ENCODE measurements at regions not wholly inside any gene's neighbourhood (a gene's known extent, or its start where the extent isn't known, plus 50 kb on each side); places are given as distances from the start of the nearest gene placed in this dataset.

DNA sequence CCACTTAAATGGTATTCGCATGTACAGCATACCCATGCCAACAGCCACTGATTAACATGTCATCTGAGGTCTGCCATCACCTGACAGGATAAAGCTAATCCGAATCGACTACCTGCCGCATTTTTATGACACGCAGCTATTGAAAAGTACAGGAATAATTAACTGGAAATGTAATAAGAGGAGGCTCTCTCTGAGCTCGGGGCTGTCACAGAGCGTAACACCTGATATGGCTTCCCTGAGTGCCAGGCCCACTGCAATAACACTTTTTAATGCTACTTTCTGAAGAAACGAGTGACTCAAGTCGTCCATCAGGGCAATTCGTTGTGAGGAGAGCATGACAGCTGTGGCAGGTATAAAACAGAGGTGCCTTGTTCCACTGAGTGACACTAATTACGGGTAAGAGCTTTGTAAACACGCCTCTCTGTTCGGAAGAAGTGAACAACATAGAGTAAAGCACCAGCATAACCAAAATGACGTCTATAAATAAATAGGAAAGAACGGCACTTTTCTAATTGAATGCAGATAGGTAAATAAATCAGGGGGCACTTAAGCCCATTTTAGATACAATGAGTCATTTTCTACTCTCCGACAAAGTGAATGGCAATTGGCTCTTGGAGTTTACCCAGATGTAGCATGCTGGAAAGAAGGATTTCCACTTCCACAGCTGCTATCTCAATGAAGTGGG lies 56.5 kb upstream of the CREB5 start:
- H3K27ac ChIP-seq, result no peak overlapping the region
- TF ChIP-seq, protein P1, sequence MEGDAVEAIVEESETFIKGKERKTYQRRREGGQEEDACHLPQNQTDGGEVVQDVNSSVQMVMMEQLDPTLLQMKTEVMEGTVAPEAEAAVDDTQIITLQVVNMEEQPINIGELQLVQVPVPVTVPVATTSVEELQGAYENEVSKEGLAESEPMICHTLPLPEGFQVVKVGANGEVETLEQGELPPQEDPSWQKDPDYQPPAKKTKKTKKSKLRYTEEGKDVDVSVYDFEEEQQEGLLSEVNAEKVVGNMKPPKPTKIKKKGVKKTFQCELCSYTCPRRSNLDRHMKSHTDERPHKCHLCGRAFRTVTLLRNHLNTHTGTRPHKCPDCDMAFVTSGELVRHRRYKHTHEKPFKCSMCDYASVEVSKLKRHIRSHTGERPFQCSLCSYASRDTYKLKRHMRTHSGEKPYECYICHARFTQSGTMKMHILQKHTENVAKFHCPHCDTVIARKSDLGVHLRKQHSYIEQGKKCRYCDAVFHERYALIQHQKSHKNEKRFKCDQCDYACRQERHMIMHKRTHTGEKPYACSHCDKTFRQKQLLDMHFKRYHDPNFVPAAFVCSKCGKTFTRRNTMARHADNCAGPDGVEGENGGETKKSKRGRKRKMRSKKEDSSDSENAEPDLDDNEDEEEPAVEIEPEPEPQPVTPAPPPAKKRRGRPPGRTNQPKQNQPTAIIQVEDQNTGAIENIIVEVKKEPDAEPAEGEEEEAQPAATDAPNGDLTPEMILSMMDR (IDR thresholded peaks at IDR 0.05), result no peak
- TF ChIP-seq POLR2AphosphoS5 (IDR thresholded peaks at IDR 0.05) (no peak), POLR2A (IDR thresholded peaks at IDR 0.05) (no peak), EP300 (IDR thresholded peaks at IDR 0.05; ENCODE audit: low read depth) (no peak)
- 37 to 46% methylated on average over 7 to 16 of the region's 16 CpGs for WGBS, 2 donors (ENCODE audit: low coverage in 1 of 2)
- intact Hi-C loops (cut with DNase I; ENCODE audit: low total_unique reads), result no loop called here
- no peaks in the 10 kb centered on the region for H3K4me1 ChIP-seq
- no peaks in the 10 kb centered on the region for H3K36me3 ChIP-seq
- H3K9me3 ChIP-seq, result no peaks in the 10 kb centered on the region
- H3K4me3 ChIP-seq, result no peak overlapping the region
- in situ Hi-C loops (cut with MboI; ENCODE audit: low pct_ligation_motif_present in 1 of 4, low pct_unique_long_range_greater_than_20kb in 1 of 4, low sequenced_read_pairs in 3 of 4), result no loop called here
- peaks cover 5% of the 10 kb centered on the region for H3K27me3 ChIP-seq
- DNase-seq, result no peak

DNA sequence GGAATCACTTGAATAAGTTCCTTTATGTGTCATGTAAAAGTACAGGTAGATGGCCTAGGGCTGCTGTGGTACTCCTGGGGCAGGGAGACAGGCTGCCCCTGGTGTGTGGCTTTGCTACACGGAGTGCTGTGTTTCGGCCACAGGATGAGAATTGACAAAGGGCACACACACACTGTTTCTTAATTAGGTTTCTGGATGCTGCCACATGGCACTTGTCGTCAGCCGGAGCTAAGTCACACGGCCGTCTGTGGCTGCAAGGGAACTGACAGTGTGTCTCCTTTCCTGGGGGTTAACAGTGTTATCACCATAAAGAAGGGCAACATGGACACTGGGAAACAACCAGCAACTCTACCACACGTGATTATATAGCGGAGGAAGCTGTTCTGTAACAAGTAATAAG lies 55.7 kb upstream of the CREB5 start:
- no peak for DNase-seq
- H3K4me3 ChIP-seq, result no peak overlapping the region
- H3K27me3 ChIP-seq, result peaks cover 5% of the 10 kb centered on the region
- H3K9me3 ChIP-seq, result no peaks in the 10 kb centered on the region
- no peak overlapping the region for H3K27ac ChIP-seq
- 77 to 85% methylated on average over 4 to 8 of the region's 8 CpGs for WGBS, 2 donors (ENCODE audit: low coverage in 1 of 2)
- TF ChIP-seq, protein P1 (IDR thresholded peaks at IDR 0.05), result no peak
- TF ChIP-seq POLR2A (IDR thresholded peaks at IDR 0.05) (no peak), POLR2AphosphoS5 (IDR thresholded peaks at IDR 0.05) (no peak), EP300 (IDR thresholded peaks at IDR 0.05; ENCODE audit: low read depth) (no peak)
- intact Hi-C loops (cut with DNase I; ENCODE audit: low total_unique reads) (no loop called here), in situ Hi-C loops (cut with MboI; ENCODE audit: low pct_ligation_motif_present in 1 of 4, low pct_unique_long_range_greater_than_20kb in 1 of 4, low sequenced_read_pairs in 3 of 4) (no loop called here)
- H3K36me3 ChIP-seq, result no peaks in the 10 kb centered on the region
- no peaks in the 10 kb centered on the region for H3K4me1 ChIP-seq

DNA sequence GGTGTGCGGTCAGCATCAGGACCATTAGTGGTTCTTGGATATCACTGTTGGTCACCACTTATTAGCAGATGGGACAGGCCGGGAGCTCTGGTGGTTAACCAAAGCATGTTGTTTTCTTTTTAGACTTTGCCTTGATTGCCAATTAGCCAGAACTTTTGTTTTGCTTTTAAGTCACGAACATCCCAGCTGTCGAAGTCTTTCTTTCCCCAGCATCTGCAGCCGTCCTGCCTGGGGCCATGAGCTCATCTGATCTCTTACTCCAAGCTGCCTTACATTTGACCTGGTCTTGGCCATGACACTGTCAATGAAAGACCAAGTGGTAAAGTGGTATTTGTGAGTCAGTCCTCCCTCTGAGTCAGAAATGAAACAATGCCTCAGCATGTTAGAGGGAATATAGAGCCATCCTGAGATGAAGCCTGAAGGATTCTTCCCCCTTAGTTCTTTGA lies 53.9 kb upstream of the CREB5 start:
- no peaks in the 10 kb centered on the region for H3K9me3 ChIP-seq
- no peak for DNase-seq
- H3K4me3 ChIP-seq, result no peak overlapping the region
- no peaks in the 10 kb centered on the region for H3K36me3 ChIP-seq
- WGBS, 2 donors (ENCODE audit: low coverage in 1 of 2), result 60 to 82% methylated on average over 3 to 5 of the region's 5 CpGs
- peaks cover 5% of the 10 kb centered on the region for H3K27me3 ChIP-seq
- intact Hi-C loops (cut with DNase I; ENCODE audit: low total_unique reads), result no loop called here
- H3K4me1 ChIP-seq, result no peaks in the 10 kb centered on the region
- H3K27ac ChIP-seq, result no peak overlapping the region
- TF ChIP-seq, protein P1 (IDR thresholded peaks at IDR 0.05), result no peak
- TF ChIP-seq POLR2AphosphoS5 (IDR thresholded peaks at IDR 0.05) (no peak), POLR2A (IDR thresholded peaks at IDR 0.05) (no peak), EP300 (IDR thresholded peaks at IDR 0.05; ENCODE audit: low read depth) (no peak)
- in situ Hi-C loops (cut with MboI; ENCODE audit: low pct_ligation_motif_present in 1 of 4, low pct_unique_long_range_greater_than_20kb in 1 of 4, low sequenced_read_pairs in 3 of 4), result no loop called here

DNA sequence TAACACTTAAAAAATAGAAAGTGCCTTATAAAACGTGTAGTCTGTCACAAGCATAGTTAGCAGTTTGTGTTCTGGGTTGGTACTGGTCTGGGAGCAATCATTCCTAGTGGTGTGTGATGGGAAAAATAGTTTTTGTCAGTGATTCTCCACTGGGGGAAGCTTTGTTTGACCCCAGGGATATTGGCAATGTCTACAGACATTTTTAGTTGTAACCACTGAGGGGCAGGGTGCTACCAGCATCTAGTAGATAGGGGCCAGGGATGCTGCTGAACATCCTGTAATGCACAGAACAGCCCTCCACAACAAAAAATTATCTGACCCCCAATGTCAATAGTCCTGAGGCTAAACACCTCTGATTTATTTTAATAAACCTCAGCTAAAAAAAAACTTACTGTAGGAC lies 51.6 kb upstream of the CREB5 start:
- intact Hi-C loops (cut with DNase I; ENCODE audit: low total_unique reads), result no loop called here
- DNase-seq, result no peak
- in situ Hi-C loops (cut with MboI; ENCODE audit: low pct_ligation_motif_present in 1 of 4, low pct_unique_long_range_greater_than_20kb in 1 of 4, low sequenced_read_pairs in 3 of 4), result no loop called here
- Histone ChIP-seq H3K9me3 (no peaks in the 10 kb centered on the region), H3K36me3 (no peaks in the 10 kb centered on the region), H3K27ac (no peak overlapping the region), H3K4me1 (no peaks in the 10 kb centered on the region), H3K27me3 (peaks cover 5% of the 10 kb centered on the region), H3K4me3 (no peak overlapping the region)
- TF ChIP-seq POLR2A (IDR thresholded peaks at IDR 0.05), result no peak
- no peak for TF ChIP-seq EP300 (IDR thresholded peaks at IDR 0.05; ENCODE audit: low read depth)
- TF ChIP-seq, protein P1 (IDR thresholded peaks at IDR 0.05), result no peak
- no peak for TF ChIP-seq POLR2AphosphoS5 (IDR thresholded peaks at IDR 0.05)
- WGBS, 2 donors (ENCODE audit: low coverage in 1 of 2), result 58 to 60% methylated on average over 1 of the region's 1 CpG

Measured in transverse colon (tissue), 4 donors.